Transverse colon (tissue), 3 donors: ENCODE measurements at regions not wholly inside any gene's neighbourhood (a gene's known extent, or its start where the extent isn't known, plus 50 kb on each side); places are given as distances from the start of the nearest gene placed in this dataset.

Experiments
- EP300 ChIP-seq: sonication (generic); formaldehyde crosslinking; IDR thresholded peaks from one replicate; pipeline ENCODE4 v1.6.1; 2017; ENCODE audit warnings: antibody characterized with exemption, low read depth
- TF ChIP-seq, protein P1 (sequence below), 5 experiments: fragments of 200-600 bp in 3 of 5; fragments of 450-650 bp in 2 of 5; sonication (generic) in 3 of 5; IDR thresholded peaks; 1 replicate in 2 of 5; 2 replicates in 3 of 5; pipeline ENCODE4 v1.5.1; 2016 to 2017; ENCODE audit warnings: antibody characterized with exemption in 5 of 5, inconsistent platforms in 3 of 5, mild to moderate bottlenecking in 2 of 5, moderate library complexity in 1 of 5

DNA sequence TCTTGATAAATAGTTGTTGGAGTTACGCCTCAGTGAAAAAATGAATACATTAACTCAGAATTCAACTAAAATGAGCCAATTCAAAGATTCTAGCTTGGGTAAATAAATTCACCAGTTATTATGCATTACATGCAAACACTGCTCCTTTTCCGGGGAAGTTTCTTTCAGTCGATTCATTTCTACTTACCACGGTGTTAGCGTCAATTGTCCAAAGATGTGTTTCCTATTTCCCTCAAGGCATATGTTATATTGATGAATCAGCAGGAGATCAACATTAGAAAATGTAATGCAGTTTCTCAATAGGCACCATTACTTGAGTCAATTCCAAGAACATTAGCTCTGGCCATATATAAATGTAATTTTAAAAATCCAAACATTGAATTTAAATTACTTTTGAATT, 517.7 kb downstream of the OTOL1 start:
- TF ChIP-seq, protein P1, sequence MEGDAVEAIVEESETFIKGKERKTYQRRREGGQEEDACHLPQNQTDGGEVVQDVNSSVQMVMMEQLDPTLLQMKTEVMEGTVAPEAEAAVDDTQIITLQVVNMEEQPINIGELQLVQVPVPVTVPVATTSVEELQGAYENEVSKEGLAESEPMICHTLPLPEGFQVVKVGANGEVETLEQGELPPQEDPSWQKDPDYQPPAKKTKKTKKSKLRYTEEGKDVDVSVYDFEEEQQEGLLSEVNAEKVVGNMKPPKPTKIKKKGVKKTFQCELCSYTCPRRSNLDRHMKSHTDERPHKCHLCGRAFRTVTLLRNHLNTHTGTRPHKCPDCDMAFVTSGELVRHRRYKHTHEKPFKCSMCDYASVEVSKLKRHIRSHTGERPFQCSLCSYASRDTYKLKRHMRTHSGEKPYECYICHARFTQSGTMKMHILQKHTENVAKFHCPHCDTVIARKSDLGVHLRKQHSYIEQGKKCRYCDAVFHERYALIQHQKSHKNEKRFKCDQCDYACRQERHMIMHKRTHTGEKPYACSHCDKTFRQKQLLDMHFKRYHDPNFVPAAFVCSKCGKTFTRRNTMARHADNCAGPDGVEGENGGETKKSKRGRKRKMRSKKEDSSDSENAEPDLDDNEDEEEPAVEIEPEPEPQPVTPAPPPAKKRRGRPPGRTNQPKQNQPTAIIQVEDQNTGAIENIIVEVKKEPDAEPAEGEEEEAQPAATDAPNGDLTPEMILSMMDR (IDR thresholded peaks at IDR 0.05): no peak
- TF ChIP-seq EP300: no peak
